Adrenal gland (tissue), 5 donors: ENCODE measurements at regions not wholly inside any gene's neighbourhood (a gene's known extent, or its start where the extent isn't known, plus 50 kb on each side); places are given as distances from the start of the nearest gene placed in this dataset.

ENCODE experiments used
- CTCF ChIP-seq, 6 experiments: fragments of 450-650 bp in 4 of 6; fragments of 200-600 bp in 2 of 6; sonication (generic) in 1 of 6; IDR thresholded peaks; 1 replicate in 5 of 6; 2 replicates in 1 of 6; pipeline versions ENCODE4 v1.5.1 to v1.8.0; 2016 to 2021; ENCODE audit warnings: antibody characterized with exemption in 6 of 6, mild to moderate bottlenecking in 2 of 6, moderate library complexity in 1 of 6
- POLR2A ChIP-seq, 2 donors: fragments of 450-650 bp; IDR thresholded peaks; one replicate each; pipeline ENCODE4 v1.6.1; 2017; ENCODE audit warnings: antibody characterized with exemption in 2 of 2, mild to moderate bottlenecking in 2 of 2, moderate library complexity in 1 of 2
- donor health status: DM: no; HTN: no; CAD: no.

DNA sequence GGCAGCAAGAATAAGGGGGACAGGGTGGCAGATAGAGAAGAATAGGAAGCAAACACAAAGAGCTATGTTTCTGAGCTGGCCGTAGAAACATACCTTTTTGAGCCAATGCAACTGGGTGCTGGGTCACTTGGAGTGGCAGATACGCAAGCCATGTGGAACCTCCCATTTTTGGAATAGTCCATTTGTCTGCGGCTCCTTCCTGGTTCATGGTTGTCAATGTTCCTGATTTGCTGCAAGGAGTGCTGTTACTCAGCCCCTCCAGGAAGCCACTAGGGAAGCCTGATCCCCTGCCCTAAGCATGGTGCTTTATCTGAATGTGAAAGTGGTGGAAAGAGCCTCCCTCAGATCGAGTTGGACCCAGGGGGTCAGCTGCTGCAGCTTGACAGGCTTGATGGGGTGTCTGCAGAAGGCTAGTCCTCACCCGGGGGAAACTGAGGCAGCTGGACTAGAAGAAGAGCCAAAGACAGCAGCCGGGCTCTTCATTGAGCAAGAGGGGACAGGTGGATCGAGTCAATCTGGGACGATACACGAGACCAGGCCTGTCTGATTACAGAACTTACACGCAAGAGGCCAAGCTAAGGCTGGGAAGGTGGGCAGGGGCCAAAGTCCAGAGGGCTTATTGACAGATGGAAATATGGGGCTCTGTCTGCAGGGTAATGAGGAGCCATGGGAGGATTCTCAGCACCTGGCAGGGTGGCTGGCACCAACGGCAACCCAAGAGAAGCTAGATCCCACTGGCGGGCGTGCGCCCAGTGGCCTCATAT lies 57.4 kb upstream of the CTNNBL1 start:
- TF ChIP-seq CTCF (IDR thresholded peaks at IDR 0.05), result no peak
- no peak for TF ChIP-seq POLR2A (IDR thresholded peaks at IDR 0.05)
